ENCODE measurements at regions not wholly inside any gene's neighbourhood (a gene's known extent, or its start where the extent isn't known, plus 50 kb on each side); places are given as distances from the start of the nearest gene placed in this dataset.

DNA sequence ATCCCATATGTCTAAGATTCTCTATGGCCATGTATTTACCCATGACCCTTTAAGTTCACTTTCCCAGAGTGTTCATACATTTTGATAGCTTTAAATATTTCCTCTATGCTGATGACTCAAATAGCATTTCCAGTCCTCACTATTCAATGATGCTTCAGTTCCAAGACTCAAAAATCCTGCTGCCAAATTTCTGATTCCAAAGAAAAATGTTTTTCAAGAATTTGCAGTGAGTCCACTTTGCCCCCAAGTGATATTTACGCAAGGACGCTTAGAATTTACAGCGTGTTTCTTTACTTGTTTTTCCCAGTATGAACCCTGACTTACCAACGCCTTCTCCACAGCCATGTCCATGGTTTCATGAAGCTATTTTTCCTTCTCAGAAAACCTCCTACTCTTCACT lies 127.9 kb upstream of the PCDH18 start:
- no peak overlapping the region for H3K4me2 ChIP-seq
- no peaks in the 10 kb centered on the region for H3K27me3 ChIP-seq (ENCODE audit: insufficient read depth)
- peak overlapping the region; percentile 11; the same call in 1 of the 2 replicates for H3K9ac ChIP-seq
- no peaks in the 10 kb centered on the region for H4K20me1 ChIP-seq (ENCODE audit: insufficient read depth)
- no peak overlapping the region for H3K4me3 ChIP-seq (ENCODE audit: low read depth in 2 of 2, low read length in 1 of 2)
- H3K79me2 ChIP-seq (ENCODE audit: insufficient read depth), result no peaks in the 10 kb centered on the region
- peaks cover 38% of the 10 kb centered on the region for H3F3A ChIP-seq (replicated peaks; ENCODE audit: insufficient read depth)
- ChIA-PET POLR2A (no interaction called here), CTCF (interaction anchor here (0.7 to 0.8 kb wide), 2 partner anchors 69 to 122 kb away, joined by 3 read pairs; no protein-coding TSS in a partner anchor)
- no peaks in the 10 kb centered on the region for H3K9me3 ChIP-seq
- H2AFZ ChIP-seq (ENCODE audit: low read depth), result no peak overlapping the region; the same call in 1 of the 2 replicates
- H3K36me3 ChIP-seq (replicated peaks in 1 of 2; ENCODE audit: control insufficient read depth in 1 of 2, insufficient read depth in 2 of 2, low read length in 1 of 2), result no peaks in the 10 kb centered on the region
- H3K9me2 ChIP-seq, result no peaks in the 10 kb centered on the region
- H3K27ac ChIP-seq (ENCODE audit: low read depth in 2 of 2, low read length in 1 of 2), result peak overlapping the region in 1 of 2 experiments; percentile 66; a peak in 2 of 4 replicates
- WGBS (ENCODE audit: low lambda C conversion rate), result 95% methylated on average over 4 of the region's 4 CpGs
- TF ChIP-seq FOXM1 (IDR thresholded peaks at IDR 0.05; ENCODE audit: low read depth) (no peak), YY1 (IDR thresholded peaks at IDR 0.05; ENCODE audit: low read depth) (no peak), RFX5 (IDR thresholded peaks at IDR 0.05; ENCODE audit: low read length) (no peak), NFIC (IDR thresholded peaks at IDR 0.05; ENCODE audit: borderline replicate concordance) (no peak), TEAD4 (IDR thresholded peaks at IDR 0.05; ENCODE audit: borderline replicate concordance, insufficient read depth) (no peak), TCF12 (IDR thresholded peaks at IDR 0.05) (no peak), NRF1 (IDR thresholded peaks at IDR 0.05; ENCODE audit: low read depth, low read length) (no peak), GABPA (IDR thresholded peaks at IDR 0.05; ENCODE audit: low read depth) (no peak), SIN3A (IDR thresholded peaks at IDR 0.05; ENCODE audit: borderline replicate concordance, low read depth, low read length) (no peak), FOSL2 (IDR thresholded peaks at IDR 0.05; ENCODE audit: borderline replicate concordance, low read depth) (no peak), CHD2 (IDR thresholded peaks at IDR 0.05; ENCODE audit: low read length, partially characterized antibody) (no peak), FOXJ3 (CRISPR knock-in tag; IDR thresholded peaks at IDR 0.05) (no peak), POLR2AphosphoS5 (IDR thresholded peaks at IDR 0.05; ENCODE audit: low read depth, low read length) (no peak)
- TF ChIP-seq, protein P1, sequence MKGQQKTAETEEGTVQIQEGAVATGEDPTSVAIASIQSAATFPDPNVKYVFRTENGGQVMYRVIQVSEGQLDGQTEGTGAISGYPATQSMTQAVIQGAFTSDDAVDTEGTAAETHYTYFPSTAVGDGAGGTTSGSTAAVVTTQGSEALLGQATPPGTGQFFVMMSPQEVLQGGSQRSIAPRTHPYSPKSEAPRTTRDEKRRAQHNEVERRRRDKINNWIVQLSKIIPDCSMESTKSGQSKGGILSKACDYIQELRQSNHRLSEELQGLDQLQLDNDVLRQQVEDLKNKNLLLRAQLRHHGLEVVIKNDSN (IDR thresholded peaks at IDR 0.05; ENCODE audit: borderline replicate concordance, low read depth), result no peak
- TF ChIP-seq, protein P2, sequence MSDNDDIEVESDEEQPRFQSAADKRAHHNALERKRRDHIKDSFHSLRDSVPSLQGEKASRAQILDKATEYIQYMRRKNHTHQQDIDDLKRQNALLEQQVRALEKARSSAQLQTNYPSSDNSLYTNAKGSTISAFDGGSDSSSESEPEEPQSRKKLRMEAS (IDR thresholded peaks at IDR 0.05; ENCODE audit: low read depth), result no peak
- no peak for DNase-seq
- H3K4me1 ChIP-seq (ENCODE audit: control insufficient read depth in 1 of 2, insufficient read depth in 2 of 2, low read depth in 1 of 2, low read length in 1 of 2), result peaks cover 8 to 24% of the 10 kb centered on the region in 2 experiments

DNA sequence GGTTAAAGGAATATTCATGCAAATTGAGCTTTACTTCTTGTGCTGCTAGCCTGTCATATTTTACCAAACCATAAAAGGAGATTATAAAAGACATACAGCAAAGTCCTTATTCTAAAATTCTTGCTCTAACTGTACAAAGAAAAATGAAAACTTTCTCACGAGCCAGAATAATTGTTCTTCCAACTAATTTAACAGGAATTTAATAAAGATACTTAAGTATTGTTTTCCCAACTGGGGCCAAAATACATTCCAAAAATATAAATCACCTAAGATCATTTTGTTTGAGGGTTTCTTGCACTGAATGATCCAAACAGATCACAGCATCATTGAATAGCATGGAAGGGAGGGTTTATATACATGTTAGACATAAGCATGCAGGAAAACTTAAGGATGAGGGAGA lies 127.1 kb upstream of the PCDH18 start:
- Histone ChIP-seq H3K9ac (peak overlapping the region; percentile 11; the same call in 1 of the 2 replicates), H3K9me2 (no peaks in the 10 kb centered on the region), H3K79me2 (ENCODE audit: insufficient read depth) (no peaks in the 10 kb centered on the region), H3K4me2 (no peak overlapping the region), H4K20me1 (ENCODE audit: insufficient read depth) (no peaks in the 10 kb centered on the region), H3K27ac (ENCODE audit: low read depth in 2 of 2, low read length in 1 of 2) (peak overlapping the region in 1 of 2 experiments; percentile 66; a peak in 3 of 4 replicates), H2AFZ (ENCODE audit: low read depth) (peak overlapping the region; percentile 32; the same call in 1 of the 2 replicates), H3F3A (replicated peaks; ENCODE audit: insufficient read depth) (peaks cover 31% of the 10 kb centered on the region), H3K4me1 (ENCODE audit: control insufficient read depth in 1 of 2, insufficient read depth in 2 of 2, low read depth in 1 of 2, low read length in 1 of 2) (peaks cover 8 to 18% of the 10 kb centered on the region in 2 experiments), H3K27me3 (ENCODE audit: insufficient read depth) (no peaks in the 10 kb centered on the region), H3K9me3 (no peaks in the 10 kb centered on the region), H3K4me3 (ENCODE audit: low read depth in 2 of 2, low read length in 1 of 2) (no peak overlapping the region), H3K36me3 (replicated peaks in 1 of 2; ENCODE audit: control insufficient read depth in 1 of 2, insufficient read depth in 2 of 2, low read length in 1 of 2) (no peaks in the 10 kb centered on the region)
- WGBS (ENCODE audit: low lambda C conversion rate), result 22% methylated on average over 1 of the region's 1 CpG
- CTCF ChIA-PET, result interaction anchor here (0.7 kb wide), 1 partner anchor 68 kb away, joined by 3 read pairs; no protein-coding TSS in a partner anchor
- no peak for DNase-seq
- POLR2A ChIA-PET, result no interaction called here
- TF ChIP-seq NRF1 (IDR thresholded peaks at IDR 0.05; ENCODE audit: low read depth, low read length) (no peak), CHD2 (IDR thresholded peaks at IDR 0.05; ENCODE audit: low read length, partially characterized antibody) (no peak)
- TF ChIP-seq, protein P3, sequence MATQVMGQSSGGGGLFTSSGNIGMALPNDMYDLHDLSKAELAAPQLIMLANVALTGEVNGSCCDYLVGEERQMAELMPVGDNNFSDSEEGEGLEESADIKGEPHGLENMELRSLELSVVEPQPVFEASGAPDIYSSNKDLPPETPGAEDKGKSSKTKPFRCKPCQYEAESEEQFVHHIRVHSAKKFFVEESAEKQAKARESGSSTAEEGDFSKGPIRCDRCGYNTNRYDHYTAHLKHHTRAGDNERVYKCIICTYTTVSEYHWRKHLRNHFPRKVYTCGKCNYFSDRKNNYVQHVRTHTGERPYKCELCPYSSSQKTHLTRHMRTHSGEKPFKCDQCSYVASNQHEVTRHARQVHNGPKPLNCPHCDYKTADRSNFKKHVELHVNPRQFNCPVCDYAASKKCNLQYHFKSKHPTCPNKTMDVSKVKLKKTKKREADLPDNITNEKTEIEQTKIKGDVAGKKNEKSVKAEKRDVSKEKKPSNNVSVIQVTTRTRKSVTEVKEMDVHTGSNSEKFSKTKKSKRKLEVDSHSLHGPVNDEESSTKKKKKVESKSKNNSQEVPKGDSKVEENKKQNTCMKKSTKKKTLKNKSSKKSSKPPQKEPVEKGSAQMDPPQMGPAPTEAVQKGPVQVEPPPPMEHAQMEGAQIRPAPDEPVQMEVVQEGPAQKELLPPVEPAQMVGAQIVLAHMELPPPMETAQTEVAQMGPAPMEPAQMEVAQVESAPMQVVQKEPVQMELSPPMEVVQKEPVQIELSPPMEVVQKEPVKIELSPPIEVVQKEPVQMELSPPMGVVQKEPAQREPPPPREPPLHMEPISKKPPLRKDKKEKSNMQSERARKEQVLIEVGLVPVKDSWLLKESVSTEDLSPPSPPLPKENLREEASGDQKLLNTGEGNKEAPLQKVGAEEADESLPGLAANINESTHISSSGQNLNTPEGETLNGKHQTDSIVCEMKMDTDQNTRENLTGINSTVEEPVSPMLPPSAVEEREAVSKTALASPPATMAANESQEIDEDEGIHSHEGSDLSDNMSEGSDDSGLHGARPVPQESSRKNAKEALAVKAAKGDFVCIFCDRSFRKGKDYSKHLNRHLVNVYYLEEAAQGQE (IDR thresholded peaks at IDR 0.05; ENCODE audit: low read depth, low read length), result no peak
- TF ChIP-seq, protein P4, sequence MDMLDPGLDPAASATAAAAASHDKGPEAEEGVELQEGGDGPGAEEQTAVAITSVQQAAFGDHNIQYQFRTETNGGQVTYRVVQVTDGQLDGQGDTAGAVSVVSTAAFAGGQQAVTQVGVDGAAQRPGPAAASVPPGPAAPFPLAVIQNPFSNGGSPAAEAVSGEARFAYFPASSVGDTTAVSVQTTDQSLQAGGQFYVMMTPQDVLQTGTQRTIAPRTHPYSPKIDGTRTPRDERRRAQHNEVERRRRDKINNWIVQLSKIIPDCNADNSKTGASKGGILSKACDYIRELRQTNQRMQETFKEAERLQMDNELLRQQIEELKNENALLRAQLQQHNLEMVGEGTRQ (IDR thresholded peaks at IDR 0.05; ENCODE audit: borderline replicate concordance, low read depth, low read length), result no peak
- TF ChIP-seq, protein P5, sequence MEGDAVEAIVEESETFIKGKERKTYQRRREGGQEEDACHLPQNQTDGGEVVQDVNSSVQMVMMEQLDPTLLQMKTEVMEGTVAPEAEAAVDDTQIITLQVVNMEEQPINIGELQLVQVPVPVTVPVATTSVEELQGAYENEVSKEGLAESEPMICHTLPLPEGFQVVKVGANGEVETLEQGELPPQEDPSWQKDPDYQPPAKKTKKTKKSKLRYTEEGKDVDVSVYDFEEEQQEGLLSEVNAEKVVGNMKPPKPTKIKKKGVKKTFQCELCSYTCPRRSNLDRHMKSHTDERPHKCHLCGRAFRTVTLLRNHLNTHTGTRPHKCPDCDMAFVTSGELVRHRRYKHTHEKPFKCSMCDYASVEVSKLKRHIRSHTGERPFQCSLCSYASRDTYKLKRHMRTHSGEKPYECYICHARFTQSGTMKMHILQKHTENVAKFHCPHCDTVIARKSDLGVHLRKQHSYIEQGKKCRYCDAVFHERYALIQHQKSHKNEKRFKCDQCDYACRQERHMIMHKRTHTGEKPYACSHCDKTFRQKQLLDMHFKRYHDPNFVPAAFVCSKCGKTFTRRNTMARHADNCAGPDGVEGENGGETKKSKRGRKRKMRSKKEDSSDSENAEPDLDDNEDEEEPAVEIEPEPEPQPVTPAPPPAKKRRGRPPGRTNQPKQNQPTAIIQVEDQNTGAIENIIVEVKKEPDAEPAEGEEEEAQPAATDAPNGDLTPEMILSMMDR (IDR thresholded peaks at IDR 0.05), result no peak
- TF ChIP-seq, protein P6, sequence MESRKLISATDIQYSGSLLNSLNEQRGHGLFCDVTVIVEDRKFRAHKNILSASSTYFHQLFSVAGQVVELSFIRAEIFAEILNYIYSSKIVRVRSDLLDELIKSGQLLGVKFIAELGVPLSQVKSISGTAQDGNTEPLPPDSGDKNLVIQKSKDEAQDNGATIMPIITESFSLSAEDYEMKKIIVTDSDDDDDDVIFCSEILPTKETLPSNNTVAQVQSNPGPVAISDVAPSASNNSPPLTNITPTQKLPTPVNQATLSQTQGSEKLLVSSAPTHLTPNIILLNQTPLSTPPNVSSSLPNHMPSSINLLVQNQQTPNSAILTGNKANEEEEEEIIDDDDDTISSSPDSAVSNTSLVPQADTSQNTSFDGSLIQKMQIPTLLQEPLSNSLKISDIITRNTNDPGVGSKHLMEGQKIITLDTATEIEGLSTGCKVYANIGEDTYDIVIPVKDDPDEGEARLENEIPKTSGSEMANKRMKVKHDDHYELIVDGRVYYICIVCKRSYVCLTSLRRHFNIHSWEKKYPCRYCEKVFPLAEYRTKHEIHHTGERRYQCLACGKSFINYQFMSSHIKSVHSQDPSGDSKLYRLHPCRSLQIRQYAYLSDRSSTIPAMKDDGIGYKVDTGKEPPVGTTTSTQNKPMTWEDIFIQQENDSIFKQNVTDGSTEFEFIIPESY (IDR thresholded peaks at IDR 0.05; ENCODE audit: borderline replicate concordance, low read depth), result no peak
